Small intestine (tissue), 7 donors: ENCODE measurements at regions not wholly inside any gene's neighbourhood (a gene's known extent, or its start where the extent isn't known, plus 50 kb on each side); places are given as distances from the start of the nearest gene placed in this dataset.

Experiments used
- DNase-seq, 2 donors: peaks; one replicate each; pipeline versions ENCODE4 v3.0.0 to v3.0.0-alpha.2; 2013
- FAIRE-seq: peaks from 2 replicates; lab custom pipeline; 2012; peaks lifted over from hg19 to GRCh38; lab: Jason Lieb, UNC
- H3K27ac ChIP-seq, 3 donors: one replicate each; pipeline ENCODE4 v1.5.1; 2013; ENCODE audit warnings: low read length in 2 of 3, mild to moderate bottlenecking in 2 of 3, control low read depth in 1 of 3, inconsistent platforms in 1 of 3, low read depth in 1 of 3, moderate library complexity in 1 of 3
- H3K27me3 ChIP-seq, 3 donors: one replicate each; pipeline ENCODE4 v1.6.1; 2013; ENCODE audit warnings: low read length in 3 of 3, inconsistent platforms in 1 of 3; ENCODE audit not compliant: control insufficient read depth in 3 of 3, insufficient read depth in 3 of 3
- H3K36me3 ChIP-seq, 3 donors: one replicate each; pipeline ENCODE4 v1.6.1; 2013; ENCODE audit warnings: low read length in 3 of 3, inconsistent platforms in 1 of 3, low read depth in 1 of 3, mild to moderate bottlenecking in 1 of 3, moderate library complexity in 1 of 3; ENCODE audit not compliant: control insufficient read depth in 3 of 3, insufficient read depth in 2 of 3
- H3K4me1 ChIP-seq, 3 donors: one replicate each; pipeline ENCODE4 v1.6.1; 2013; ENCODE audit warnings: low read length in 2 of 3, inconsistent platforms in 1 of 3, low read depth in 1 of 3, mild to moderate bottlenecking in 1 of 3, moderate library complexity in 1 of 3; ENCODE audit not compliant: control insufficient read depth in 3 of 3, insufficient read depth in 2 of 3
- H3K4me3 ChIP-seq, 3 donors: one replicate each; pipeline ENCODE4 v1.5.1; 2013; ENCODE audit warnings: low read length in 3 of 3, control low read depth in 1 of 3, inconsistent platforms in 1 of 3, low read depth in 1 of 3, mild to moderate bottlenecking in 1 of 3, moderate library complexity in 1 of 3
- H3K9me3 ChIP-seq, 2 donors: one replicate each; pipeline ENCODE4 v1.6.1; 2013; ENCODE audit warnings: low read depth in 1 of 2, low read length in 1 of 2; ENCODE audit not compliant: control insufficient read depth in 2 of 2, insufficient read depth in 1 of 2
- WGBS, 3 donors: extraction: QIAGEN DNeasy Blood & Tissue Kit; methylation state at CpG; one replicate each; pipeline ENCODE4 v1.1.7; 2013; 5-methylcytosine and 5-hydroxymethylcytosine counted together
- donor health status: healthy with polysubstance abuse.
- donor health status: control.
- donor health status: control.
- donor health status: Bipolar disorder and iron deficiency.
- donor health status: healthy.

DNA sequence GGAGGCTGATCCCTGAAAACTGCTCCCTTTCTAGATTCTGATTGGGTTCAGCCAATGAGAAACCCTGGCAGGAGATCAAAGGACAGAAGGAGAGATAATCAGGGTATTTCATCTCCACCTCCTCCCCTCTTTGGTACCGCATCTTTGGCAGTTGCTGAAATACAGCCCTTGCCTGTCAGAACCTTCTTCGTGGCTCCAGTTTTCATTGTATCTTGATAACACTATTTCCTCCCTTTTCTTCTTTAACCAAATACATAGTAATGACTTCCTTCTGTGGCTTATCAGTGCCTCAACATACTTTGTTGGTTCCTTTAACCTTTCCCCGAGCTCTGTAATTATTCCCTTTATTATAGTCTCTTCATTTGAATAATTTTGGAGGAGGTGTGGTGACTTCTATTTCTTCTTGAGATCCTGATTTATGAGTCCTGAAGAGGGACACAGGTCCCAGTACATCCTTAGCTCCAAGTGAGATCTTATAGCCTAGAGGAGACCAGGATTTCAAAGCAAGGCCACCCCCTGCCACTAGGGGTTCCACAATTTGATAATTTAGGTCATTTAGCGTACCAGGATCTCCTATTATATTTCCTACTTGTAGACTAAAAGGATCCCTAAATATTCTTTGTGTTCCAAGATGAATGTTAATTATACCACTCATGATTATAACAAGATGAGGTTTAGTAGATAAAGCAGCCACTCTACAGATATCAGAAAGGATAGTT, 98.0 kb downstream of the EDNRB start:
- no peaks in the 10 kb centered on the region for H3K9me3 ChIP-seq
- H3K4me3 ChIP-seq: no peak overlapping the region
- no peaks in the 10 kb centered on the region for H3K27me3 ChIP-seq
- no peak overlapping the region for H3K27ac ChIP-seq
- WGBS, 3 donors: 24 to 51% (median 25%) methylated on average over 4 of the region's 4 CpGs
- no peaks in the 10 kb centered on the region for H3K36me3 ChIP-seq
- no peaks in the 10 kb centered on the region for H3K4me1 ChIP-seq
- FAIRE-seq (no peak), DNase-seq (no peak)

DNA sequence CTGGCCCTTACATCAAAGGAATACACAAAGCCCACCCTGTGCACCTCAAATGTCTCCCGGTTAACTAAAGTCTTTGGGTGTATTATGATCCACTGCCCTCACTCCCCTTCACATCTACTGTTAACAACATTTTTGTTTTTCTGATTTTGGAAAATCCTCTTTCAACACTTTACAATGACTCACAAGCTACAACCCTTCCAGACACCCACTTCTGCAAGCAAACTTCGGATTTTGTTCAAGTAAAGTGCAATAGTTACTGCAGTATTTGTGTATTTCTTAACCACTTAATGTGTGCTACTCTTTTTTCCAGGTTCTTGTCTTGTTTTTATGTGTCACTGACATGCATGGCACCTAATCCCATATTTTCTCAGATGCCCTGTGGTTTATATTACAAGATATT, 101.1 kb downstream of the EDNRB start:
- no peaks in the 10 kb centered on the region for H3K27me3 ChIP-seq
- no peaks in the 10 kb centered on the region for H3K36me3 ChIP-seq
- H3K27ac ChIP-seq: no peak overlapping the region
- no peak for FAIRE-seq
- 60 to 80% (median 63%) methylated on average over 2 of the region's 2 CpGs for WGBS, 3 donors
- no peak overlapping the region for H3K4me3 ChIP-seq
- no peaks in the 10 kb centered on the region for H3K4me1 ChIP-seq
- no peak for DNase-seq
- H3K9me3 ChIP-seq: no peaks in the 10 kb centered on the region

DNA sequence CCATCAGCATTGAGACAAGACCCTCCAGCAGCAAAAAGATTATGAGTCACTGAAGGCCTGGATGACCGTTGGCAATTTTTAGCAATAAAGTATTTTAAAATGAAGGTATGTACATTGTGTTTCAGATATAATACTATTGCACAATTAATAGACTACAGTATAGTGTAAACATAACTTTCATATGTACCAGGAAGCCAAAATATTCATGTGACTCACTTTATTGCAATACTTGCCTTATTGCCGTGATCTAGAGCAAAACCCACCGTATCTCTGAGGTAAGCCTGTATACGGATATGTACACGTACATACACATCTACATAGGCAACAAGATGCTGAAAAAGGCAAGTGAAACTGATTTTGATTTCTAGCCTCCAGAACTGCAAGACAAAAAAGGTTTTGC, 103.3 kb downstream of the EDNRB start:
- 82 to 90% (median 84%) methylated on average over 5 of the region's 5 CpGs for WGBS, 3 donors
- FAIRE-seq: no peak

More for the DNA sequence above, 103.3 kb downstream of the EDNRB start:
- Histone ChIP-seq H3K27me3 (no peaks in the 10 kb centered on the region), H3K9me3 (no peaks in the 10 kb centered on the region), H3K4me1 (no peaks in the 10 kb centered on the region), H3K36me3 (no peaks in the 10 kb centered on the region), H3K4me3 (no peak overlapping the region), H3K27ac (no peak overlapping the region)
- no peak for DNase-seq
